Caco-2 (cell line): ENCODE measurements at regions not wholly inside any gene's neighbourhood (a gene's known extent, or its start where the extent isn't known, plus 50 kb on each side); places are given as distances from the start of the nearest gene placed in this dataset.

Source experiments
- BruUV-seq: library from RNA; stranded (reverse); fragments of 400-500 nt; replicated peaks from 2 replicates; lab custom pipeline; 2021; lab: Mats Ljungman, UMichigan
- CTCF ChIA-PET: fragments of 300-600 bp; sonication (Branson Sonifier 250); formaldehyde crosslinking; loops from one replicate; lab custom pipeline; 2022; ENCODE audit warnings: antibody characterized with exemption; lab: Charles Lee
- POLR2A ChIA-PET: fragments of 300-600 bp; sonication (Branson Sonifier 250); formaldehyde crosslinking; loops from one replicate; lab custom pipeline; 2022; ENCODE audit warnings: antibody characterized with exemption; lab: Charles Lee
- DNase-seq, 2 experiments: peaks; one replicate each; pipeline versions ENCODE4 v3.0.0 to v3.0.0-alpha.2; 2020 to 2022
- H3K27me3 ChIP-seq: replicated peaks from 2 replicates; pipeline ENCODE4 v1.6.0; 2011; ENCODE audit warnings: low read length; ENCODE audit not compliant: control insufficient read depth, insufficient read depth
- H3K36me3 ChIP-seq: 2 replicates; pipeline ENCODE4 v1.5.1; 2011; ENCODE audit warnings: low read length; ENCODE audit not compliant: control insufficient read depth, insufficient read depth
- H3K4me1 ChIP-seq: fragments of 250-450 bp; sonication (Bioruptor Pico); 2 replicates; pipeline ENCODE4 v1.5.1; 2020; ENCODE audit warnings: mild to moderate bottlenecking
- H3K4me3 ChIP-seq: 2 replicates; pipeline ENCODE4 v1.5.1; 2011; ENCODE audit warnings: low read depth, mild to moderate bottlenecking, control low read depth, low read length
- H3K9me3 ChIP-seq: fragments of 250-450 bp; sonication (Bioruptor Pico); 2 replicates; pipeline ENCODE4 v1.5.1; 2020; ENCODE audit warnings: mild to moderate bottlenecking, moderate library complexity
- H3K27ac Mint-ChIP-seq: one replicate; pipeline ENCODE4 v1.8.0; 2022; ENCODE audit warnings: mixed read lengths; ENCODE audit not compliant: unreplicated experiment
- H3K27me3 Mint-ChIP-seq: one replicate; pipeline ENCODE4 v1.8.0; 2022; ENCODE audit warnings: mixed read lengths; ENCODE audit not compliant: insufficient read depth, unreplicated experiment
- H3K36me3 Mint-ChIP-seq: one replicate; pipeline ENCODE4 v1.8.0; 2022; ENCODE audit warnings: mild to moderate bottlenecking, mixed read lengths; ENCODE audit not compliant: insufficient read depth, unreplicated experiment
- H3K4me1 Mint-ChIP-seq: one replicate; pipeline ENCODE4 v1.8.0; 2022; ENCODE audit warnings: low read depth, mixed read lengths; ENCODE audit not compliant: unreplicated experiment
- H3K4me3 Mint-ChIP-seq: one replicate; pipeline ENCODE4 v1.8.0; 2022; ENCODE audit warnings: mild to moderate bottlenecking, moderate library complexity, mixed read lengths; ENCODE audit not compliant: unreplicated experiment
- H3K9me3 Mint-ChIP-seq: one replicate; pipeline ENCODE4 v1.8.0; 2022; ENCODE audit warnings: mixed read lengths; ENCODE audit not compliant: unreplicated experiment
- intact Hi-C: fragments of 100-400 bp; cut with micrococcal nuclease; formaldehyde crosslinking; loops from one replicate; pipeline ENCODE4 v1.10.0; 2022; ENCODE audit not compliant: unreplicated experiment
- TF ChIP-seq, protein P1 (sequence below), 2 experiments: fragments of 200-600 bp in 1 of 2; IDR thresholded peaks; 1 replicate in 1 of 2; 2 replicates in 1 of 2; pipeline versions ENCODE4 v1.5.1 to v1.8.0; 2011 to 2022; ENCODE audit warnings: antibody characterized with exemption in 1 of 2, control low read depth in 1 of 2, inconsistent platforms in 1 of 2, low read depth in 1 of 2, low read length in 1 of 2, mild to moderate bottlenecking in 1 of 2, moderate library complexity in 1 of 2; ENCODE audit not compliant: insufficient read depth in 1 of 2, severe bottlenecking in 1 of 2, unreplicated experiment in 1 of 2

DNA sequence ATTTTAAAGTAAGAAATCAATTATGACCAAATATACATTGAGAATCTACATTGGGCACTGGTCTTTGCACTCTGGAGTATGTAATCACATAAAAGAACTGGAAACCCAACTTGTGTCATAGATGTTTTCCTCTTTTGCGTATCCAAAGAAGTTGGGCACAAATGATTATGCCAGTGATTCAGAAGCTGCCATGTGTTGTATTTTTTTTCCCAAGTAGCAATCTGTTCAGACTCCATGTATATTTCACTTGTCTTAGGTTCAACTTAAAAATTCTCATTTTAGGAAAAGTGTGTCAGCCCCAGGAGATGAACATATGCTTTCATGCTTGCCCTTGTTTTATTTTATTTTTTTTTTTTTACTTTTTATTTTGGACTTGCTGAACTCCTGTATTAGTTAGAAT is 441.5 kb downstream of the PDZRN4 start:
- TF ChIP-seq, protein P1, sequence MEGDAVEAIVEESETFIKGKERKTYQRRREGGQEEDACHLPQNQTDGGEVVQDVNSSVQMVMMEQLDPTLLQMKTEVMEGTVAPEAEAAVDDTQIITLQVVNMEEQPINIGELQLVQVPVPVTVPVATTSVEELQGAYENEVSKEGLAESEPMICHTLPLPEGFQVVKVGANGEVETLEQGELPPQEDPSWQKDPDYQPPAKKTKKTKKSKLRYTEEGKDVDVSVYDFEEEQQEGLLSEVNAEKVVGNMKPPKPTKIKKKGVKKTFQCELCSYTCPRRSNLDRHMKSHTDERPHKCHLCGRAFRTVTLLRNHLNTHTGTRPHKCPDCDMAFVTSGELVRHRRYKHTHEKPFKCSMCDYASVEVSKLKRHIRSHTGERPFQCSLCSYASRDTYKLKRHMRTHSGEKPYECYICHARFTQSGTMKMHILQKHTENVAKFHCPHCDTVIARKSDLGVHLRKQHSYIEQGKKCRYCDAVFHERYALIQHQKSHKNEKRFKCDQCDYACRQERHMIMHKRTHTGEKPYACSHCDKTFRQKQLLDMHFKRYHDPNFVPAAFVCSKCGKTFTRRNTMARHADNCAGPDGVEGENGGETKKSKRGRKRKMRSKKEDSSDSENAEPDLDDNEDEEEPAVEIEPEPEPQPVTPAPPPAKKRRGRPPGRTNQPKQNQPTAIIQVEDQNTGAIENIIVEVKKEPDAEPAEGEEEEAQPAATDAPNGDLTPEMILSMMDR (IDR thresholded peaks at IDR 0.05; ENCODE audit: insufficient read depth in 1 of 2, low read depth in 1 of 2, low read length in 1 of 2, severe bottlenecking in 1 of 2, unreplicated experiment in 1 of 2), result no peak
- H3K9me3 Mint-ChIP-seq, result no peaks in the 10 kb centered on the region
- no peaks in the 10 kb centered on the region for H3K9me3 ChIP-seq

GRCh38 chr12:41627476-41627875 is 439.4 kb downstream of the PDZRN4 start:
- TF ChIP-seq, protein P1 (IDR thresholded peaks at IDR 0.05; ENCODE audit: insufficient read depth in 1 of 2, low read depth in 1 of 2, low read length in 1 of 2, severe bottlenecking in 1 of 2, unreplicated experiment in 1 of 2), result no peak
- H3K9me3 ChIP-seq, result no peaks in the 10 kb centered on the region
- no peaks in the 10 kb centered on the region for H3K27me3 ChIP-seq
- Mint-ChIP-seq H3K4me1 (no peaks in the 10 kb centered on the region), H3K27ac (no peak overlapping the region), H3K27me3 (no peaks in the 10 kb centered on the region), H3K4me3 (no peak overlapping the region), H3K9me3 (no peaks in the 10 kb centered on the region), H3K36me3 (no peaks in the 10 kb centered on the region)
- H3K4me1 ChIP-seq, result no peaks in the 10 kb centered on the region
- ChIA-PET POLR2A (no interaction called here), CTCF (no interaction called here)
- BruUV-seq, result no TSS peak
- intact Hi-C loops, result no loop called here
- DNase-seq, result no peak
- H3K36me3 ChIP-seq, result no peaks in the 10 kb centered on the region
- no peak overlapping the region for H3K4me3 ChIP-seq

More for the DNA sequence above, 441.5 kb downstream of the PDZRN4 start:
- no peaks in the 10 kb centered on the region for H3K36me3 ChIP-seq
- no peaks in the 10 kb centered on the region for H3K4me1 Mint-ChIP-seq
- H3K36me3 Mint-ChIP-seq, result no peaks in the 10 kb centered on the region
- no TSS peak for BruUV-seq
- no peaks in the 10 kb centered on the region for H3K4me1 ChIP-seq
- intact Hi-C loops, result no loop called here
- no peak overlapping the region for H3K4me3 Mint-ChIP-seq
- H3K27ac Mint-ChIP-seq, result no peak overlapping the region
- H3K4me3 ChIP-seq, result no peak overlapping the region
- H3K27me3 ChIP-seq, result no peaks in the 10 kb centered on the region
- ChIA-PET POLR2A (no interaction called here), CTCF (no interaction called here)
- no peaks in the 10 kb centered on the region for H3K27me3 Mint-ChIP-seq
- no peak for DNase-seq

DNA sequence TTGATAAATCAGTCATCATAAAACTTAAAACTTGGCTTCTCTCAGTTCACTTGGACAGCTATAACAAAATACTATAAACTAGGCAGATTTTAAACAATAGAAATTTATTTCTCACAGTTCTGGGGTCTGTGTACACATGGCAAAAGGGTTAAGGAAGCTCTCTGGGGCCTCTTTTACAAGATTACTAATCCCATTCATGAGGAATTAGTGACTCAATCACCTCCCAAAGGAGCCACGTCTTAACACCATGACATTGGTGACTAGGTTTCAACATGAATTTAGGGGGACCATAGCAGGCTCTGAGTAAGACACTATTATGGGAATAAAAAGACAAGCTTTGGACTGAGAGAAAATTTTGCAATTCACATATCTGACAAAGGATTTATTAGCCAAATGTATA is 436.5 kb downstream of the PDZRN4 start:
- intact Hi-C loops, result no loop called here
- H3K4me1 Mint-ChIP-seq, result no peaks in the 10 kb centered on the region
- no peaks in the 10 kb centered on the region for H3K9me3 Mint-ChIP-seq
- no TSS peak for BruUV-seq
- no peak overlapping the region for H3K4me3 Mint-ChIP-seq
- POLR2A ChIA-PET, result no interaction called here
- Histone ChIP-seq H3K4me1 (no peaks in the 10 kb centered on the region), H3K9me3 (no peaks in the 10 kb centered on the region), H3K4me3 (no peak overlapping the region), H3K36me3 (no peaks in the 10 kb centered on the region), H3K27me3 (no peaks in the 10 kb centered on the region)
- DNase-seq, result no peak
- CTCF ChIA-PET, result no interaction called here
- TF ChIP-seq, protein P1 (IDR thresholded peaks at IDR 0.05; ENCODE audit: insufficient read depth in 1 of 2, low read depth in 1 of 2, low read length in 1 of 2, severe bottlenecking in 1 of 2, unreplicated experiment in 1 of 2), result no peak
- peaks cover 3% of the 10 kb centered on the region for H3K27me3 Mint-ChIP-seq
- no peaks in the 10 kb centered on the region for H3K36me3 Mint-ChIP-seq
- H3K27ac Mint-ChIP-seq, result no peak overlapping the region
